ENCODE measurements at regions not wholly inside any gene's neighbourhood (a gene's known extent, or its start where the extent isn't known, plus 50 kb on each side); places are given as distances from the start of the nearest gene placed in this dataset.

- DNase-seq: no peak
These were observed 146.6 kb downstream of the AASDH start for GRCh38 chr4:56240554-56241174.

- DNase-seq: no peak
These were observed 149.0 kb downstream of the AASDH start for GRCh38 chr4:56238251-56238650.

GRCh38 chr4:56235725-56236124 is 151.6 kb downstream of the AASDH start:
- no peak for DNase-seq

GRCh38 chr4:56235011-56235410 is 152.3 kb downstream of the AASDH start:
- no peak for DNase-seq

- DNase-seq: no peak
These were observed 153.2 kb downstream of the AASDH start for GRCh38 chr4:56234098-56234497.

GRCh38 chr4:56231410-56231809 is 155.9 kb downstream of the AASDH start:
- no peak for DNase-seq

GRCh38 chr4:56229947-56230346 is 157.3 kb downstream of the AASDH start:
- no peak for DNase-seq

- no peak for DNase-seq
These were observed 159.9 kb downstream of the AASDH start for GRCh38 chr4:56227301-56227835.

- DNase-seq: no peak
These were observed 160.7 kb downstream of the AASDH start for GRCh38 chr4:56226579-56226978.

- DNase-seq: no peak
These were observed 162.7 kb downstream of the AASDH start for GRCh38 chr4:56224641-56225040.

GRCh38 chr4:56222514-56222913 is 164.8 kb downstream of the AASDH start:
- DNase-seq: no peak

GRCh38 chr4:56220261-56220660 is 167.0 kb downstream of the AASDH start:
- no peak for DNase-seq

- no peak for DNase-seq
These were observed 167.8 kb downstream of the AASDH start for GRCh38 chr4:56219447-56219846.

GRCh38 chr4:56218230-56218895 is 168.9 kb downstream of the AASDH start:
- no peak for DNase-seq

- no peak for DNase-seq
These were observed 169.9 kb downstream of the AASDH start for GRCh38 chr4:56217343-56217890.

GRCh38 chr4:56215901-56216300 is 171.4 kb downstream of the AASDH start:
- no peak for DNase-seq

GRCh38 chr4:56215141-56215783 is 172.0 kb downstream of the AASDH start:
- no peak for DNase-seq

- no peak for DNase-seq
These were observed 173.7 kb downstream of the AASDH start for GRCh38 chr4:56213543-56213942.

- DNase-seq: no peak
These were observed 174.5 kb downstream of the AASDH start for GRCh38 chr4:56212774-56213173.

GRCh38 chr4:56211202-56211601 is 176.1 kb downstream of the AASDH start:
- no peak for DNase-seq

GRCh38 chr4:56210397-56210796 is 176.9 kb downstream of the AASDH start:
- DNase-seq: no peak

- DNase-seq: no peak
These were observed 177.5 kb downstream of the AASDH start for GRCh38 chr4:56209767-56210166.

- DNase-seq: no peak
These were observed 179.2 kb downstream of the AASDH start for GRCh38 chr4:56208103-56208502.

GRCh38 chr4:56206258-56206657 is 181.0 kb downstream of the AASDH start:
- no peak for DNase-seq

All from SHP77 (cell line).